ENCODE measurements at regions not wholly inside any gene's neighbourhood (a gene's known extent, or its start where the extent isn't known, plus 50 kb on each side); places are given as distances from the start of the nearest gene placed in this dataset.

DNA sequence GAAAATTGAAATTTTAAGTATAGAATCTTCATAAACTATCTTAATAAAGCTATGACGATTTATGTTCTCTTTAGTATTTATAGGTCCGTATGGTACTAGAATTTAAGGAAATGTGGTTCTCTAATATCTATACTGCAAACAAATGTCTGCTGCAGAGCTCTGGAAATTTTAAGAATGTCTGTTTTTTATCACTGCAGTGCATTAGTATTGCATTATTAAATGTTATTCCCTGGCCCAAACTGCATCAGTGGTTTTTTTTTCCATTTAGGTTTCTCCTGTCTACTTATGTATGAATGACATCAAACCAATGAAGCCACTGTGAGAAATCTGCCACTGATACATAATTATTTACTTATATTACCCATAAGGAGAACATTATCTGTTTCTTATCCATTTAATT is 211.4 kb upstream of the CD180 start:
- TF ChIP-seq, protein P1, sequence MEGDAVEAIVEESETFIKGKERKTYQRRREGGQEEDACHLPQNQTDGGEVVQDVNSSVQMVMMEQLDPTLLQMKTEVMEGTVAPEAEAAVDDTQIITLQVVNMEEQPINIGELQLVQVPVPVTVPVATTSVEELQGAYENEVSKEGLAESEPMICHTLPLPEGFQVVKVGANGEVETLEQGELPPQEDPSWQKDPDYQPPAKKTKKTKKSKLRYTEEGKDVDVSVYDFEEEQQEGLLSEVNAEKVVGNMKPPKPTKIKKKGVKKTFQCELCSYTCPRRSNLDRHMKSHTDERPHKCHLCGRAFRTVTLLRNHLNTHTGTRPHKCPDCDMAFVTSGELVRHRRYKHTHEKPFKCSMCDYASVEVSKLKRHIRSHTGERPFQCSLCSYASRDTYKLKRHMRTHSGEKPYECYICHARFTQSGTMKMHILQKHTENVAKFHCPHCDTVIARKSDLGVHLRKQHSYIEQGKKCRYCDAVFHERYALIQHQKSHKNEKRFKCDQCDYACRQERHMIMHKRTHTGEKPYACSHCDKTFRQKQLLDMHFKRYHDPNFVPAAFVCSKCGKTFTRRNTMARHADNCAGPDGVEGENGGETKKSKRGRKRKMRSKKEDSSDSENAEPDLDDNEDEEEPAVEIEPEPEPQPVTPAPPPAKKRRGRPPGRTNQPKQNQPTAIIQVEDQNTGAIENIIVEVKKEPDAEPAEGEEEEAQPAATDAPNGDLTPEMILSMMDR (IDR thresholded peaks at IDR 0.05) = no peak
- TF ChIP-seq EP300 (IDR thresholded peaks at IDR 0.05) = no peak
- no peak for TF ChIP-seq POLR2A (IDR thresholded peaks at IDR 0.05)
